ENCODE measurements at regions not wholly inside any gene's neighbourhood (a gene's known extent, or its start where the extent isn't known, plus 50 kb on each side); places are given as distances from the start of the nearest gene placed in this dataset.

GRCh38 chr12:131615326-131616042, 95.4 kb upstream of the SFSWAP start:
- POLR2A ChIA-PET, result no interaction called here
- CTCF ChIA-PET, result interaction anchor here (0.8 kb wide), 1 partner anchor 510 kb away, joined by 3 read pairs; no protein-coding TSS in a partner anchor
- DNase-seq (ENCODE audit: extremely low spot score), result no peak
- TF ChIP-seq CTCF (IDR thresholded peaks at IDR 0.05; ENCODE audit: control extremely low read depth, extremely low read depth, low read depth, missing control alignments), result no peak

GRCh38 chr12:131616043-131616700, 94.7 kb upstream of the SFSWAP start:
- no peak for TF ChIP-seq CTCF (IDR thresholded peaks at IDR 0.05; ENCODE audit: control extremely low read depth, extremely low read depth, low read depth, missing control alignments)
- ChIA-PET CTCF (no interaction called here), POLR2A (no interaction called here)
- DNase-seq (ENCODE audit: extremely low spot score), result no peak

- no peak for DNase-seq (ENCODE audit: extremely low spot score)
- TF ChIP-seq CTCF (IDR thresholded peaks at IDR 0.05; ENCODE audit: control extremely low read depth, extremely low read depth, low read depth, missing control alignments), result no peak
- ChIA-PET POLR2A (no interaction called here), CTCF (no interaction called here)
Observed at GRCh38 chr12:131616738-131617137, 94.2 kb upstream of the SFSWAP start.

- DNase-seq (ENCODE audit: extremely low spot score), result no peak
- ChIA-PET POLR2A (no interaction called here), CTCF (no interaction called here)
- no peak for TF ChIP-seq CTCF (IDR thresholded peaks at IDR 0.05; ENCODE audit: control extremely low read depth, extremely low read depth, low read depth, missing control alignments)
Observed at GRCh38 chr12:131617179-131617578, 93.7 kb upstream of the SFSWAP start.

GRCh38 chr12:131617596-131618302, 93.1 kb upstream of the SFSWAP start:
- no peak for DNase-seq (ENCODE audit: extremely low spot score)
- ChIA-PET POLR2A (no interaction called here), CTCF (no interaction called here)
- TF ChIP-seq CTCF (IDR thresholded peaks at IDR 0.05; ENCODE audit: control extremely low read depth, extremely low read depth, low read depth, missing control alignments), result no peak

GRCh38 chr12:131618303-131618658, 92.6 kb upstream of the SFSWAP start:
- CTCF ChIA-PET, result no interaction called here
- POLR2A ChIA-PET, result no interaction called here
- TF ChIP-seq CTCF (IDR thresholded peaks at IDR 0.05; ENCODE audit: control extremely low read depth, extremely low read depth, low read depth, missing control alignments), result no peak
- DNase-seq (ENCODE audit: extremely low spot score), result no peak

Data from GM10248 (cell line).